Gastroesophageal sphincter (tissue), 4 donors: ENCODE measurements at regions not wholly inside any gene's neighbourhood (a gene's known extent, or its start where the extent isn't known, plus 50 kb on each side); places are given as distances from the start of the nearest gene placed in this dataset.
A peak's percentile ranks its signal among the peaks of the same experiment; 100 is the strongest.

ENCODE experiments used
- ATAC-seq: fragments of 150-250 bp; one replicate; pipeline ENCODE4 v1.9.1; 2016; ENCODE audit warnings: mild to moderate bottlenecking, moderate library complexity
- H3K27ac ChIP-seq, 4 donors: fragments of 200-600 bp; sonication (generic) in 3 of 4; 1 replicate in 3 of 4; 2 replicates in 1 of 4; pipeline ENCODE4 v1.5.1; 2016 to 2019
- H3K27me3 ChIP-seq: fragments of 200-600 bp; sonication (generic); one replicate; pipeline ENCODE4 v1.5.1; 2019
- H3K36me3 ChIP-seq, 2 donors: fragments of 200-600 bp; sonication (generic); one replicate each; pipeline ENCODE4 v1.5.1; 2019; ENCODE audit warnings: control low read depth in 1 of 2
- H3K4me1 ChIP-seq, 3 donors: fragments of 200-600 bp; sonication (generic); 1 replicate in 2 of 3; 2 replicates in 1 of 3; pipeline ENCODE4 v1.5.1; 2016 to 2019; ENCODE audit warnings: control low read depth in 2 of 3
- H3K4me3 ChIP-seq, 2 donors: fragments of 200-600 bp; sonication (generic); one replicate each; pipeline ENCODE4 v1.5.1; 2019; ENCODE audit warnings: mild to moderate bottlenecking in 1 of 2, moderate library complexity in 1 of 2
- H3K9me3 ChIP-seq, 3 donors: fragments of 200-600 bp; sonication (generic); one replicate each; pipeline ENCODE4 v1.5.1; 2017 to 2019; ENCODE audit warnings: control low read depth in 2 of 3
- CTCF ChIP-seq, 4 experiments: fragments of 200-600 bp in 2 of 4; fragments of 450-650 bp in 2 of 4; sonication (generic) in 1 of 4; IDR thresholded peaks; one replicate each; pipeline ENCODE4 v1.5.1; 2017 to 2019; ENCODE audit warnings: antibody characterized with exemption in 4 of 4, mild to moderate bottlenecking in 2 of 4, moderate library complexity in 2 of 4
- EP300 ChIP-seq: sonication (generic); formaldehyde crosslinking; IDR thresholded peaks from one replicate; pipeline ENCODE4 v1.6.1; 2017; ENCODE audit warnings: antibody characterized with exemption, mild to moderate bottlenecking
- POLR2A ChIP-seq, 2 donors: fragments of 450-650 bp; IDR thresholded peaks; one replicate each; pipeline ENCODE4 v1.6.1; 2017; ENCODE audit warnings: antibody characterized with exemption in 2 of 2, mild to moderate bottlenecking in 2 of 2, moderate library complexity in 1 of 2
- POLR2AphosphoS5 ChIP-seq: sonication (generic); formaldehyde crosslinking; IDR thresholded peaks from one replicate; pipeline ENCODE4 v1.6.1; 2017; ENCODE audit warnings: antibody characterized with exemption
- WGBS, 2 donors: methylation state at CpG; one replicate each; pipeline ENCODE4 v1.1.5; 2018; ENCODE audit warnings: low coverage in 1 of 2; 5-methylcytosine and 5-hydroxymethylcytosine counted together

- no peak overlapping the region for H3K4me3 ChIP-seq
- no peaks in the 10 kb centered on the region for H3K27me3 ChIP-seq
- H3K36me3 ChIP-seq: no peaks in the 10 kb centered on the region
- peaks cover 0 to 10% (median 0%) of the 10 kb centered on the region in 3 donors for H3K4me1 ChIP-seq
- WGBS, 2 donors: 58 to 75% methylated on average over 8 to 10 of the region's 10 CpGs
- H3K9me3 ChIP-seq: no peaks in the 10 kb centered on the region
- no peak overlapping the region for H3K27ac ChIP-seq
- TF ChIP-seq POLR2A (IDR thresholded peaks at IDR 0.05) (no peak), POLR2AphosphoS5 (no peak), EP300 (no peak), CTCF (IDR thresholded peaks at IDR 0.05) (no peak)
- ATAC-seq: no peak
Observed at GRCh38 chr14:55874785-55875184, 243.4 kb upstream of the PELI2 start.

- H3K4me3 ChIP-seq: no peak overlapping the region
- H3K27me3 ChIP-seq: no peaks in the 10 kb centered on the region
- TF ChIP-seq POLR2A (IDR thresholded peaks at IDR 0.05) (no peak), POLR2AphosphoS5 (no peak), EP300 (no peak), CTCF (IDR thresholded peaks at IDR 0.05) (no peak)
- H3K4me1 ChIP-seq: peaks cover 0 to 10% (median 0%) of the 10 kb centered on the region in 3 donors
- H3K27ac ChIP-seq: no peak overlapping the region
- peak; percentile 36 for ATAC-seq
- no peaks in the 10 kb centered on the region for H3K9me3 ChIP-seq
- WGBS, 2 donors: 21 to 27% methylated on average over 6 of the region's 7 CpGs
- H3K36me3 ChIP-seq: no peaks in the 10 kb centered on the region
Observed at GRCh38 chr14:55877942-55878341, 240.3 kb upstream of the PELI2 start.

GRCh38 chr14:55881577-55882241 is 236.5 kb upstream of the PELI2 start:
- H3K27ac ChIP-seq: no peak overlapping the region
- no peaks in the 10 kb centered on the region for H3K36me3 ChIP-seq
- no peaks in the 10 kb centered on the region for H3K9me3 ChIP-seq
- WGBS, 2 donors: 79 to 100% methylated on average over 3 of the region's 6 CpGs
- peaks cover 0 to 10% (median 0%) of the 10 kb centered on the region in 3 donors for H3K4me1 ChIP-seq
- ATAC-seq: no peak
- no peak overlapping the region for H3K4me3 ChIP-seq
- no peak for TF ChIP-seq POLR2A (IDR thresholded peaks at IDR 0.05)
- H3K27me3 ChIP-seq: no peaks in the 10 kb centered on the region

- H3K27ac ChIP-seq: no peak overlapping the region
Observed at GRCh38 chr14:55884819-55885218, 233.4 kb upstream of the PELI2 start.

GRCh38 chr14:55889124-55889523 is 229.1 kb upstream of the PELI2 start:
- ATAC-seq: no peak
- Histone ChIP-seq H3K9me3 (no peaks in the 10 kb centered on the region), H3K4me1 (peaks cover 0 to 7% (median 0%) of the 10 kb centered on the region in 3 donors), H3K27me3 (no peaks in the 10 kb centered on the region), H3K27ac (no peak overlapping the region), H3K36me3 (no peaks in the 10 kb centered on the region), H3K4me3 (no peak overlapping the region)
- TF ChIP-seq POLR2AphosphoS5 (no peak), POLR2A (IDR thresholded peaks at IDR 0.05) (no peak), EP300 (no peak), CTCF (IDR thresholded peaks at IDR 0.05) (no peak)
- 19 to 52% methylated on average over 4 to 5 of the region's 6 CpGs for WGBS, 2 donors

More at GRCh38 chr14:55884819-55885218, 233.4 kb upstream of the PELI2 start:
- no peak for ATAC-seq
- Histone ChIP-seq H3K4me3 (no peak overlapping the region), H3K36me3 (no peaks in the 10 kb centered on the region), H3K27me3 (no peaks in the 10 kb centered on the region), H3K9me3 (no peaks in the 10 kb centered on the region), H3K4me1 (peaks cover 0 to 7% (median 0%) of the 10 kb centered on the region in 3 donors)
- TF ChIP-seq EP300 (no peak), POLR2A (IDR thresholded peaks at IDR 0.05) (no peak), CTCF (IDR thresholded peaks at IDR 0.05) (no peak), POLR2AphosphoS5 (no peak)
- 33 to 52% methylated on average over 1 to 4 of the region's 4 CpGs for WGBS, 2 donors
